ENCODE measurements at regions not wholly inside any gene's neighbourhood (a gene's known extent, or its start where the extent isn't known, plus 50 kb on each side); places are given as distances from the start of the nearest gene placed in this dataset.

- TF ChIP-seq PAX5 (IDR thresholded peaks at IDR 0.05; ENCODE audit: insufficient read depth, low read length, severe bottlenecking) (no peak), POLR2A (IDR thresholded peaks at IDR 0.05; ENCODE audit: low read depth, low read length) (no peak), TAF1 (IDR thresholded peaks at IDR 0.05; ENCODE audit: low read depth, low read length) (no peak), POLR2AphosphoS5 (IDR thresholded peaks at IDR 0.05; ENCODE audit: low read depth, low read length) (no peak), POU2F2 (IDR thresholded peaks at IDR 0.05; ENCODE audit: low read depth, low read length) (no peak), SPI1 (IDR thresholded peaks at IDR 0.05; ENCODE audit: low read depth, low read length) (no peak)
Observed at GRCh38 chr4:20376070-20376469, 124.4 kb downstream of the SLIT2 start.

All from GM12891 (cell line).